Trophoblast cell (in vitro differentiated cells and primary cell): ENCODE measurements at regions not wholly inside any gene's neighbourhood (a gene's known extent, or its start where the extent isn't known, plus 50 kb on each side); places are given as distances from the start of the nearest gene placed in this dataset.
A peak's percentile ranks its signal among the peaks of the same experiment; 100 is the strongest.

Experiments
- DNase-seq, 2 donors: peaks; one replicate each; pipeline ENCODE4 v3.0.0-alpha.2; 2016
- H2AFZ ChIP-seq: 2 replicates; pipeline ENCODE4 v1.6.1; 2013; ENCODE audit warnings: low read length, moderate library complexity, mild to moderate bottlenecking; ENCODE audit not compliant: insufficient read depth, poor library complexity
- H2AK5ac ChIP-seq: 2 replicates; pipeline ENCODE4 v1.6.1; 2013; ENCODE audit warnings: mild to moderate bottlenecking, low read length
- H2BK120ac ChIP-seq: 2 replicates; pipeline ENCODE4 v1.6.1; 2013; ENCODE audit warnings: low read length, mild to moderate bottlenecking, moderate library complexity; ENCODE audit not compliant: insufficient read depth, poor library complexity
- H2BK12ac ChIP-seq: 2 replicates; pipeline ENCODE4 v1.6.1; 2013; ENCODE audit warnings: mild to moderate bottlenecking, low read length, moderate library complexity
- H2BK5ac ChIP-seq: 2 replicates; pipeline ENCODE4 v1.6.1; 2013; ENCODE audit warnings: low read length, low read depth, moderate library complexity, mild to moderate bottlenecking; ENCODE audit not compliant: poor library complexity
- H3K14ac ChIP-seq: 2 replicates; pipeline ENCODE4 v1.6.1; 2013; ENCODE audit warnings: mild to moderate bottlenecking, low read length
- H3K18ac ChIP-seq: 2 replicates; pipeline ENCODE4 v1.6.1; 2013; ENCODE audit warnings: mild to moderate bottlenecking, low read length
- H3K23ac ChIP-seq: 2 replicates; pipeline ENCODE4 v1.6.1; 2013; ENCODE audit warnings: low read length
- H3K27ac ChIP-seq: 2 replicates; pipeline ENCODE4 v1.5.1; 2013; ENCODE audit warnings: low read depth, mild to moderate bottlenecking, inconsistent platforms, low read length, moderate library complexity
- H3K27me3 ChIP-seq: 2 replicates; pipeline ENCODE4 v1.6.1; 2013; ENCODE audit warnings: inconsistent platforms, mild to moderate bottlenecking, low read length, moderate library complexity; ENCODE audit not compliant: insufficient read depth
- H3K36me3 ChIP-seq, 2 experiments: 1 replicate in 1 of 2; 2 replicates in 1 of 2; pipeline ENCODE4 v1.6.1; 2013; ENCODE audit warnings: low read length in 2 of 2, mild to moderate bottlenecking in 2 of 2, moderate library complexity in 1 of 2; ENCODE audit not compliant: insufficient read depth in 2 of 2, control insufficient read depth in 1 of 2
- H3K4ac ChIP-seq: 2 replicates; pipeline ENCODE4 v1.6.1; 2013; ENCODE audit warnings: low read depth, mild to moderate bottlenecking, low read length, moderate library complexity
- H3K4me1 ChIP-seq, 2 experiments: 1 replicate in 1 of 2; 2 replicates in 1 of 2; pipeline ENCODE4 v1.6.1; 2013; ENCODE audit warnings: low read length in 2 of 2, mild to moderate bottlenecking in 2 of 2, moderate library complexity in 1 of 2; ENCODE audit not compliant: insufficient read depth in 2 of 2, control insufficient read depth in 1 of 2
- H3K4me2 ChIP-seq: 2 replicates; pipeline ENCODE4 v1.6.1; 2013; ENCODE audit warnings: inconsistent platforms, mild to moderate bottlenecking, low read length, moderate library complexity
- H3K4me3 ChIP-seq: 2 replicates; pipeline ENCODE4 v1.5.1; 2013; ENCODE audit warnings: mild to moderate bottlenecking, low read depth, low read length, inconsistent platforms
- H3K79me1 ChIP-seq: one replicate; pipeline ENCODE4 v1.6.1; 2013; ENCODE audit warnings: low read length
- H3K79me2 ChIP-seq: 2 replicates; pipeline ENCODE4 v1.6.1; 2013; ENCODE audit warnings: low read length, mild to moderate bottlenecking; ENCODE audit not compliant: control insufficient read depth, insufficient read depth, poor library complexity
- H3K9ac ChIP-seq: 2 replicates; pipeline ENCODE4 v1.6.1; 2013; ENCODE audit warnings: mild to moderate bottlenecking, low read length
- H3K9me3 ChIP-seq: 2 replicates; pipeline ENCODE4 v1.6.1; 2013; ENCODE audit warnings: low read depth, mild to moderate bottlenecking, control low read depth, inconsistent platforms, low read length; ENCODE audit not compliant: insufficient read depth
- H4K12ac ChIP-seq: 2 replicates; pipeline ENCODE4 v1.6.1; 2013; ENCODE audit warnings: low read depth, mild to moderate bottlenecking, low read length, moderate library complexity
- H4K8ac ChIP-seq: 2 replicates; pipeline ENCODE4 v1.6.1; 2013; ENCODE audit warnings: low read depth, mild to moderate bottlenecking, low read length, moderate library complexity
- H4K91ac ChIP-seq: one replicate; pipeline ENCODE4 v1.6.1; 2013; ENCODE audit warnings: low read depth, mild to moderate bottlenecking, low read length, moderate library complexity
- WGBS: extraction: QIAGEN DNeasy Blood & Tissue Kit; methylation state at CpG from one replicate; pipeline ENCODE4 v1.1.7; 2013; ENCODE audit warnings: missing lambda C conversion rate; ENCODE audit not compliant: insufficient read length, insufficient coverage; ENCODE audit errors: extremely low coverage; 5-methylcytosine and 5-hydroxymethylcytosine counted together

DNA sequence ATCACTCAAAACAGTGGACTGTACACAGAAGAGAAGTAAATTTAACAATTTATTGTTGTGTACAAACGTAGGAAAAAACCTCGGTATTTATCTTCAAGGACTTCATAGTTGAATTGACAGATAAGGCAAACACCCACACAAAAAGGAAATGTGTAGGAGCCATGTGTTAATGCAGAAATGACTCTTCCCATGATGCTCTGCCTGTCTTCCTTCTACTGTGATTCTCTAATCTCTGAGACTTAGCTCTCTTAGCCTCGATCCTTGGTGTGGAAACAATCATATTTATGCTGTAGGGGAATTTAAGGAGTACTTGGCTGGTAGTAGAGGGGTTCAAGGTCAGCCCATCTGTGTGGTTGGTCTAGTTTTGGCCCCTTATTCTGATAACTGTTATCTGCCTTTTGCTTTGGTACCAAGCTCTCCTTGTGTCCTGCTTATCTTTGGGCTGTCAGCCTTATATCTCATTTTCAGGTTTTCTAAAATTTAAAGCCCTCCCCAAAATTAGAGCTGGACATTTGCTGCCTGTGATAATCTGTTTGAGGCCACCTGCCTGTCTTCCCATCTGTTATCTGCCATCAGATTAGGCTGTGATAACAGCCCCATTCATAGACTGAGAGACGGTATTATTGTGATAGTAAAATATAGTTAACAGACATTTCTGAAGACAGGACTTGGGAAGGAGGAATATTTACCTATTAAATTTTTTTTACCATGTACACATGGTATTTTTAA, 81.7 kb downstream of the GPR85 start:
- Histone ChIP-seq H4K8ac (no peak overlapping the region), H3K9ac (no peak overlapping the region), H3K9me3 (no peaks in the 10 kb centered on the region), H3K4me3 (no peak overlapping the region), H2BK120ac (no peak overlapping the region), H2BK12ac (no peak overlapping the region), H2AK5ac (no peak overlapping the region), H4K12ac (no peak overlapping the region), H2AFZ (no peak overlapping the region), H3K79me2 (no peaks in the 10 kb centered on the region), H3K23ac (no peak overlapping the region), H3K27me3 (no peaks in the 10 kb centered on the region), H3K4ac (no peak overlapping the region), H3K14ac (no peak overlapping the region), H2BK5ac (no peak overlapping the region), H3K18ac (no peak overlapping the region), H3K4me2 (no peak overlapping the region), H3K79me1 (no peaks in the 10 kb centered on the region), H4K91ac (no peak overlapping the region), H3K4me1 (no peaks in the 10 kb centered on the region), H3K27ac (no peak overlapping the region), H3K36me3 (no peaks in the 10 kb centered on the region)
- no CpG with 5 or more reads among the region's 4 CpGs for WGBS
- DNase-seq: no peak

DNA sequence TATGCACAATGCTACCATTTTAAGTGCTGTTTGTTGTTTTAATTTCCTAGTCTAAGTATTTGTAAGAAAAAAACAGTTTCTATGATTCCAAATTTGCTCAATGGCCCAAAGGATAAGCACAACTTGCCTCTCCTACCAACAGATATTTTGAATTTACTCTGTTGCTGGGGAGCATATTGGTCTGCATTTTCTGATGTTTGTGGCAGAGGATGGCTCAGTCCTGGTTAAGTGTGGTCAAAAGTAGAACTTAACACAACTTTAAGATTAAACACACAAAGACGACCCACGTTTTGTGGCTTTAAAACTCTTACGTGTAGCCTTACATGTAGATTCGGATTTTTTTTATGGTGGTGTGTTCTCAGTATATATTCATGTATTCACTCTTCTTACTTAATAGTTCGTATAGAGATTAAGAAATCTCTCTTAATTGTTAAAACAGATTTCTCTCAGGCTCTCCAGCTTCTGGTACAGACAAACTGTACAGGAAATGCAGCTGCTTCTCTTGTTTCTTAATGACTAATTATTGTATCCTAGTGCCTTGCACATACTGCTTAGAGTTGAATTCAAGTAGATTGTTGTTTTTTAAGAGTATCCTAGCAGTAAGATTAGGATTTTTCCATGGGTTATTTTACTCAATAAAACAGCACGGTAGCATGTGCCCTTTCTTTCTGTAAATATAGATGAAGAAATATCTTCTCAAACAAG, 86.2 kb downstream of the GPR85 start:
- Histone ChIP-seq H3K27ac (no peak overlapping the region), H2BK5ac (no peak overlapping the region), H3K4me2 (no peak overlapping the region), H2AK5ac (no peak overlapping the region), H3K14ac (no peak overlapping the region), H3K9me3 (no peaks in the 10 kb centered on the region), H3K4ac (no peak overlapping the region), H4K91ac (no peak overlapping the region), H3K36me3 (no peaks in the 10 kb centered on the region), H2AFZ (no peak overlapping the region), H3K79me1 (no peaks in the 10 kb centered on the region), H2BK12ac (no peak overlapping the region), H4K12ac (no peak overlapping the region), H3K27me3 (no peaks in the 10 kb centered on the region), H3K4me3 (no peak overlapping the region), H3K9ac (no peak overlapping the region), H3K4me1 (no peaks in the 10 kb centered on the region), H4K8ac (no peak overlapping the region), H3K23ac (no peak overlapping the region), H2BK120ac (no peak overlapping the region), H3K18ac (no peak overlapping the region), H3K79me2 (no peaks in the 10 kb centered on the region)
- no CpG with 5 or more reads among the region's 6 CpGs for WGBS
- no peak for DNase-seq

DNA sequence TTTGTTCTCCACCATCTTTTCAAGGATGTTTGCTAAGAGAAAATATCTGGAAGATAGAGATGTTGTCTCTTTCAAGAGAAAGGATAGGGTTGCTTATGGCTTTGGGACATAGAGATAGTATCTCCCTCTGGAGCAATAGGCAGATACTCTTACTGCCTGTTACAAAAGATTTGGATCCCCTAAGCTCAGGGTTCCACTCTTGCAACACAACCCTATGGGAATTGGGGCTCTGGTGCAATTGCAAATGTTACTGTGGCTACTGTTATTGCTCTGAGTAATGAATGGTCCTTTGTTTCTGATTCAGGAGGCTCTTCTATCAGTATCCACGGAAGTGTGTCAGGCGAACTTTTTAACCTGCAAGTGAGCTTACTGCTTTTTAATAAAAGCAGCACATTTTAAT, 88.8 kb downstream of the GPR85 start:
- Histone ChIP-seq H3K4me1 (no peaks in the 10 kb centered on the region), H3K4ac (no peak overlapping the region), H3K79me1 (no peaks in the 10 kb centered on the region), H4K12ac (no peak overlapping the region), H2BK12ac (no peak overlapping the region), H3K9ac (no peak overlapping the region), H3K27me3 (no peaks in the 10 kb centered on the region), H2BK5ac (no peak overlapping the region), H3K18ac (no peak overlapping the region), H4K91ac (no peak overlapping the region), H3K23ac (no peak overlapping the region), H3K4me3 (no peak overlapping the region), H2AK5ac (no peak overlapping the region), H3K14ac (no peak overlapping the region), H3K4me2 (no peak overlapping the region), H2AFZ (no peak overlapping the region), H3K9me3 (no peaks in the 10 kb centered on the region), H2BK120ac (no peak overlapping the region), H3K79me2 (no peaks in the 10 kb centered on the region), H3K36me3 (no peaks in the 10 kb centered on the region), H4K8ac (no peak overlapping the region), H3K27ac (no peak overlapping the region)
- DNase-seq: no peak
- no CpG with 5 or more reads among the region's 2 CpGs for WGBS

DNA sequence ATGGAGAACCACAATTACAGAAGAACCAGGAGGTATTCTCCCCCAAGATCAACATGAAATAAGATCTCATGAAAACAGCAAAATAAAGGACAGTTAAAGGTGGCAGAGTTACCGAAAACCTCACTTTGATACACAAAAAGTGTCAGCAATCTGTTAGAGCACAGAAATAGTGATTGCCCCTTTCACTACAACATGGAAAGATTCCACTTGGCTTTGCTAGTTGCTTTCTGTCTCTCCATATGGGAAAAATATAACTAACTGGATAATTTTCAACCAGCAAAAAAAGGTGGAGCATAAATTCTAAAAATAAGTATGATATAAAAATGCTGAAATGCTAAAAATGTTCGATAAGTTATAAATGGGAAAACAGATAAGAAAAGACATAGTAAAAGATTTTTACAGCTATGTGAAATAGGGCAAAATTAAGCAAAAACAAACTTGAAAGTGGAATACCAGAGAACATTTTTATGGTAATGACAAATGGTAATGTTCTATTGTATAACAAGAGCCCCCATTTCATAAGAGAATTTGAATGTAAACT, 90.2 kb downstream of the GPR85 start:
- no peaks in the 10 kb centered on the region for H3K79me1 ChIP-seq
- H4K8ac ChIP-seq: no peak overlapping the region
- H2AFZ ChIP-seq: no peak overlapping the region
- H4K91ac ChIP-seq: no peak overlapping the region
- H2AK5ac ChIP-seq: no peak overlapping the region
- no peak overlapping the region for H3K4me2 ChIP-seq
- H3K27ac ChIP-seq: no peak overlapping the region
- H3K27me3 ChIP-seq: no peaks in the 10 kb centered on the region
- H4K12ac ChIP-seq: no peak overlapping the region
- no peak overlapping the region for H3K14ac ChIP-seq
- H3K4me3 ChIP-seq: no peak overlapping the region
- H2BK120ac ChIP-seq: no peak overlapping the region
- H3K23ac ChIP-seq: no peak overlapping the region
- no peaks in the 10 kb centered on the region for H3K36me3 ChIP-seq
- H3K79me2 ChIP-seq: no peaks in the 10 kb centered on the region
- no peaks in the 10 kb centered on the region for H3K9me3 ChIP-seq
- no peak overlapping the region for H3K4ac ChIP-seq
- H2BK12ac ChIP-seq: no peak overlapping the region
- H3K9ac ChIP-seq: no peak overlapping the region
- no peaks in the 10 kb centered on the region for H3K4me1 ChIP-seq
- WGBS: 100% methylated on average over 1 of the region's 2 CpGs
- no peak overlapping the region for H2BK5ac ChIP-seq
- DNase-seq: peak in 1 of 2 donors; percentile 61
- H3K18ac ChIP-seq: no peak overlapping the region
